ENCODE measurements at regions not wholly inside any gene's neighbourhood (a gene's known extent, or its start where the extent isn't known, plus 50 kb on each side); places are given as distances from the start of the nearest gene placed in this dataset.

DNA sequence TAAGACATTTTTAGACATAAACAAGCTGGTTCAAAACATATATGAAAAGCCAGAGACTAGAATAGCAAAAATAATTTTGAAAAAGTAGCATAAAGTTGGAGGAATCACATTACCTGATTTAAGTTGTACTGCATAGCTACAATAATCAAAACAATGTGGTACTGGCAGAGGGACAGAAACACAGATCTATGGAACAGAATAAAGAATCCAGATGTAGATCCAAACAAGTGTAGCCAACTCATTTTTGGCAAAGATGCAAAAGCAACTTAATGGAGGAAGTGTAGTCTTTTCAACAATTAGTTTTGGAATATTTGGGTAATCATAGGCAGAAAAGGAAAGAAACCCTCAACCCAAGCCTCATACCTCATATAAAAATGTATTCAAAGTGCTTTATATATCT is 278.7 kb upstream of the ZNF521 start:
- no peak for DNase-seq

DNA sequence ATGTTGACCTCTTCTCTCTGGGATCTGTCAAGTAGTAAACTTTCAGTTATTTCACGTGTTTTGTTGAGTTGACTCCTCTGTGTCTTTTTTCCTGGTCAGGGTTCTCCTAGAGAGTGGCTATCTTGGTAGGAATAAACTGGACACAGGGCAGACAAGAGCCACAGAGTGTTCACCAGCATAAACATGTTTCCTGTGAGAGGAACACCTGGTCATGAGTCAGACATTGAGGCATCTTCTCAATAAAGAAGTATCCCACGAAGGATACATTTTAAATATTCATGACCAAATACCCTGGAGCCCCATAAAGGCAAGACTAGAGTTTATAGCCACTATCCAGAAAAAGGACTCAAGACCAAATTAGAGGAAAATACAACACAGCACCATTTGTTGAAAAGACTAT is 269.7 kb upstream of the ZNF521 start:
- no peak for DNase-seq

DNA sequence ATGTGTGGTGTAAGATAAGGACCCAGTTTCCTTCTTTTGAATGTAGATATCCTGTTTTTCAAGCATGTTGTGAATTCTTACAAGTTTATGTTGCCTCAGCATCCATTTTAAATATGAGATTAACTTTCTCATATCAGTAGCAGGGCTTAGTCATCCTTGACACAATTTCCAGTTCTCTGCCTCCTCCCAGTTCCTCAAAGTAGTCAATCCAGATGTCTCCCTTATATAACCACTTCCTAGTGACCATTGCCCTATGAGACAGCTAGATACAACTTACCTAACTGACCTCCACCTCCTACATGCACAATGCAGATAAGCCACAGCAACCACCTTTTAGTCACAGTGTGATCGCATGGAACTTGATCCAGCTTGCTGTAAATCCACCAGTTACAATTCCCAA is 269.2 kb upstream of the ZNF521 start:
- no peak for DNase-seq

DNA sequence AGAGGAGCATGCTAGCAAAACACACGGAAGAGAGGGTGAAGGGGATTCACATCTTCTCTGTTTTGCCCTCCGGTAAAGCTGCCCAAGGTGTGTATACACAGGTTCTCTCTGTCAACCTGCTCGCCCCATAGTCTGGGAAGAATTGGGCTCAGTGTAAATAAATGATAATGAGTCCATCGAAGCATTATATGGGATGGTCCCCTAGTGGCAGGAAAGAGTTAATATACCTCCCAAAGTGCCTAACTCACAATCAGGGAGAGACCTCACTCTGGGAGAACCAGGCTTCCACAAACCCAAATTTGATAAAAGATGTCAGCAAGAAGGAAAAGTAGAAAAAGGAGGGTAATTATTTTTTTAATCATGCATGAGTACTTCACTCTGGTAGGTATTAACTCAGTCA is 262.2 kb upstream of the ZNF521 start:
- DNase-seq, result no peak

DNA sequence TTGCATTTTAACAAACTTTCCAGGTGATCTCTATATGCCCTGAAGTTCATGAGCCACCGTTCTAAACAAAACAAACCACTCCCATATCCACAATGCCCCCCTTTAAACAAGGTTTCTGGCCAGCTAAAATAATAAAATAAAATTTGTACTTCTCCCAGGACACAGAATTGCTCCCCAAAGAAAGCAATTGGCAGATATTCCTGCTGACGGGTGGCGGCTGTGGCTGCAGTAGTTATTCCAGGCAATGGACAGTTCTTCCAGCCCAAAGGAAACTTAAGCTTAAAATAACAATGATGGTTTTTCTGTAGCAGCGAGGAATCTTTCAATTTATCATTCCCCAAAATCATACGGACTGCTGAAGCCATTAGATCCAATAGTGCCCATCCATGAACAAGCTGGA is 260.5 kb upstream of the ZNF521 start:
- DNase-seq, result no peak

DNA sequence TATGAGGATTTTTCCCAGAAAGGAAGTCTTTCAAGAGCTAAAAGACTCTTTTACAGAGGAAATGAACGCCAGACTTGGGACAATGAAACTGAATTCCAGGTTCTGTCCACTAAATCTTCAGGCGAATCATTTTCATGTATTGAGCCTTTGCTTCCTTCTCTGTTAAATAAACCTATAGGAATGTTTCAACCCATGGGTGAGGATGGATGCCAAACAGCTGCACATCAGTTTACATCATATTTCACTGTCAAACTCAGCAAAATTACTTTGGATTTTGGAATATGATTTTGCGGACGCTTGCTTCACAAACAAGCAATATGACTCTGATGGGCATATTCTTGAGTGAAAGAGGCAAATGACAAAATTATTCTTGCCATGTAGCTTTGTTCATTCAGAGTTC is 256.1 kb upstream of the ZNF521 start:
- DNase-seq, result no peak

DNA sequence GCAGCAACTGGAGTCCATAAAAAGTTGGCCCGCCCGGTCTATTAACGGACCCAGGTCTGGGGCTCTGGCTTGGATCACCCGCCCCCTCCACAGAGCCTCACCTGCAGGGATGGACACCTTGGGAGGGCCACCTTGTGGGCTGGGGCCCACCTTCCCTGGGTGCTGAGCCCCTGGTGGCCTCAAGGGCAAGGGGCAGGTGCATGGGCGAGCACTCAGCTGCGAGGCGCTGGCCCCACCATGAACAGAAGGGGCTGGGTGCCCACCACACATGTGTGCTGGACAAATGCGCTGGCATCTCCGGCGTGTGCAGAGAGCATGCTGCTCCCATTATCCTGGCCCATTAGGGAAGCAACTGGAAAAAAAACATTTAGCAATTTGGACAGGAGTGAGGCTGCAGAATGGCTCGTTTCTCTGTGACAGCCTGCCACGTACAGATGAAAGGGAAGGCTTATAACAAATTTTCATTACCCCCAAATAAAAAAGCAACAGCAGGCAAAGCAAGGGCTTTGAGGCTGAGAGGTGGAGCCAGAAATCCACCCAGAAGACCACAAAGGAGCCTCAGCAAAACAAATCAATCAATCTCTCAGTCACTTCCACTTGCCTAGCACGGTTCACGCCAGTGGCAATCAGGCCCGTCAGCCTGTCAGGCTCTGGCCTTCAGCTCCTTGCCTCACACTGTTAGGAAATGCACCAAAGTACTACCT is 253.1 kb upstream of the ZNF521 start:
- DNase-seq, result no peak

DNA sequence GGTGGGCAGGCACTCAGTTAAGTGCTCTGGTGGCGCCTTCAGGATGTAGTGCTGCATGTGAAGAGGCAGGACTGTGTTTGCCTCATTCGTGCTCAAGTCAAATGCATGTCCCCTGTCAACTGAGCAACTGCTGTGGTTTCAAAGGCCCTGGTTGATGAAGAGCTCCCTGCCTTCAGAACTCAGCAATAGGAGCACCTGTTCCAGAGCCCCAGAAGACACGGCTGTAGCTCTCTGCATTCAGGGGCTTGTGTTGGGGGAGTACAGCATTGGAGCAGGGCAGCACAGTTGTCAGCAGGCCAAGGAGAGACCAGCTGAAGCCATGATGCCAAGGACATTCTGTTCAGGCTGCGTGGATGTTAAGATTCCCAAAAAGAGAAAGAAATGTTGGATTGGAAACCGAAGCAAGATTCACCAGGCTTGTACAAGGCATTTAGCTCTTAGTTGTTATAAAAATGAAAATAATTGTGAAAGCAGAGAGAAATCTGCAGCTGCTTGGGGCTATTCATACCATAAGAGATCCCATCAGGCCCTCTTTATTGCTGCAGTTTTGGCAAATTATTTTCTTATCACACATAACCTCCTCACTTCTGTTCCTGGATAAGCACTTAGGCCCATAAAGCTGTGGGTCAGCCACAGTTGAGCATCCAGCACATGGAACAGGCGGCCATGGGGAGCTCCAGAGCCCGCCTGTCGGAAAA is 252.4 kb upstream of the ZNF521 start:
- no peak for DNase-seq

DNA sequence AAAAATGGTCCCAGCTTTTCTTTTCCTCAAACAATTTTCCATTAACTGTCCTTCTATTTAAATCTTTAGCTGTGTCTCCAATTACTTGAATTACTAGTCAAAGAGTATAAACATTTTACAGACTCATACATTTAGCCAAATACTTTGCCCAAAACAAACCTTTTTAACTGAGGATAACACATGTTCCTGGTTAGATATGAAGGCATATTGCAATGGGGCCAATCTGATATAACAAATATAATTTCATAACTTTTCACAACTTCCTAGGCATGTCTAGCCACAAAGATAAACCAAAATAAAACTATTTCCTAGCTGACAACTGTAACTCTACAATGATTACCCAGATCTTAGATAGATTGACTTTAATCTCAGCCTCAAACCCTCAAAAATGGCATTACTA is 247.5 kb upstream of the ZNF521 start:
- no peak for DNase-seq

DNA sequence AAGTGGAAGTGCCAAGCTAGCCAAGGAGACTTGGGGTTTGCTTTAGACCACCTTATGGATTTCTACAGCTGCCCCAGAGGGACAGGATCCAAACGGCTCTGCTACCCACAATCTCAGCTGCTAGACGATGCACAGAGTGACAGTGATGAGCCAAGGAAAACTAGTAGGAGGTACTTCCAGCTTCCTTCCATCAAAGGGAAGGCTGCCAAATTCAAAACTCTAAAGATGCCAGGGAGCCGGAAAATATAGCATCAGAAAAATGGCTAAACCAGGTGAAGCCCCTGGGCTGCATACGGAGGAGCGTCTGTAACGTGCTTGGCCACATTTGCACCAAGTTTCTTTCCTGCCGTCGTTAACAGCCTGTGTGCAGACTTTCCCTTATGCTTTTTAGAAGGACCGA is 245.5 kb upstream of the ZNF521 start:
- no peak for DNase-seq

DNA sequence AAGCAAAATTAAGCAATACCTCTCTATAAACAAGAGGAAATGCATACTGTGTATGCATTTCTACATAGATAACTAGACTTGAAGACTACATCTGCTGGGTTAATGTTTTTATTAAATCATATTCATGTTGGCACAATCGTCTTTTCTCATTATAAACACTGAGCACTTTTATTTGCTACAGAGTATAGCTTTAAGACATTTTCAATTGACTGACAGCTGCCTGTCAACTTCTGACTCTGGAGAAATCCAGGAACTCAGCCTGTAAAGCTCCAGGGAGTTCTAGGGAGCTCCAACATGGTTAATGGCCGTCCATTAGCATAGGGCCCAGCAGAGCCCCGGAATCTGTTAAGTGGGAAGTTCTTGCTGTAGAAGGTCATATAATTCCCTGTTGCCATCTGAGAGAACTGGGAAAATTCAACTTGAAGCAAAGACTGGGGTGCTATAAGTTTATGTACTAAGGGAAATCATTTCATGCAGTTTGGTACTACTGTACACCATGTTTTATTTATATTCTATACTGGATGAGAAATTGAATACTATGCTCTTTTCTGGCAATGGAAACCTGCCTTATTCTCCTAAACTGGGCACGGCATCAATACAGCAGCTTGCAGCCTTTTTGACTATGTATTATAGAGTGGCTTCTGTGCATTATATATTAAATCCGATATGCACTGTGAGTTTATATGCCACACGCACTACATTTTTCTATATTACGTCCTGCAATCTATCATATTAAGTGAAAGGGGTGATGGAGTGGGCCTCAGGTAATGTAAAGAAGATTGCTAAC is 243.5 kb upstream of the ZNF521 start:
- no peak for DNase-seq

DNA sequence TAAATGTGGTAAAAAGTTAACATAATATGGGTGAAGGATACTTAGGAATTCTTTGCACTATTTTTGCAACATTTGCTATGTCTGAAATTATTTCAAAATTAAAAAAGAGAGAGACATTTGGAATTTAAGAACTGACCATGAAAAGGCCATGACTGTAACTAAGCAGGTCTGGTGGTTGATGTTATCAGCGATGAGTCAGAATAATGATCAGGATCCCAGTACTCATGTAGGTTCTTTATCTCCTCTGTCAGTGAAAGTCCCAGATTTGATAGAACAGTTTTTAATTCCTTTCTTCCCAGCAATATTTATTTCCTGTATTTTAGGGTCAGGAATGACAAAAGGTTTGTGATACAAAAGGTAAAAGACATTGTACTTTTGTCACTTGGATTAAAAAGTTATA is 242.4 kb upstream of the ZNF521 start:
- DNase-seq, result no peak

DNA sequence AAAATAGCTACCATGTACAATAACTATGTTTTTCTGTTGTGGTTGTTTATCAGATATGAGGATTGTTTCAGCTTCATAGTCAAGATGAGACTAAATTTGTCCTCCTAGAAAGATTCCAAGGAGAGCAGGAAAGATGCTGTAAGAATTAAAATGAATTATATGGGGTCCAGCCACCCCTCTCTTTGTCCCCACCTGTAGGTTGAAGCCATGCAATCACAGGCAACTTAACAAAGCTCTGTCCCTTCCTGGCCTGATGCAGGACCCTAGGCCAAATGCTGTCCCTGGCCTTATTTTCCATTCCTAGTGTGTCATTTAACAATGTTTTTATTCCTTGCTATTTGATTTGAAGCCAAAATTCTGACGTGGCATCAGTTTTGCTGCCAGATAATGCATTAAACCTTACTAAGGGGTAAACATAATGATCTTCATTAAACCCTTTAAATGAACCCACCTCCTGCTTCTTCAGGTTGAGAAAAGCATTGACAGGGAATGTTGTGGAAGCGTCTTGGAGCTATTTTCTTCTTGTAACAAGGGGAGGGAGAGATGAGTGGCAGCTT is 240.9 kb upstream of the ZNF521 start:
- DNase-seq, result no peak

DNA sequence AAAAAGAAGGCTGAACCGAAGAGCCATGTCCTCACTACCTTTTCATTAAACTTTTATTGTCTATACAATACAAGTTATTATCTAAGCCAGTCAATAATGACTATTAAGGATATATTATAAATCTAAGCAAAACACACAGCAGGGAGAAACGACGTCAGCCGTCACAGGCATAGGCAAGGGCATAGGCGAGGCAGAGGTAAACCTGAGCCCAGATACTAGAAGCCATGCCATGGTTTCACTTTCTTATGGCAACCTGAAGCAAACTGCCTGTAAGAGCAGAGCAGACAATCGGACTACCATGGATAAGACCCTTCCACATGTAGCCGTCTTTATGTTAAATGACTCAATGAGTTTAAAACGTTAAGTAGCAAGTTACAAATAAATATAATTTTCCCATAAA is 238.5 kb upstream of the ZNF521 start:
- no peak for DNase-seq

DNA sequence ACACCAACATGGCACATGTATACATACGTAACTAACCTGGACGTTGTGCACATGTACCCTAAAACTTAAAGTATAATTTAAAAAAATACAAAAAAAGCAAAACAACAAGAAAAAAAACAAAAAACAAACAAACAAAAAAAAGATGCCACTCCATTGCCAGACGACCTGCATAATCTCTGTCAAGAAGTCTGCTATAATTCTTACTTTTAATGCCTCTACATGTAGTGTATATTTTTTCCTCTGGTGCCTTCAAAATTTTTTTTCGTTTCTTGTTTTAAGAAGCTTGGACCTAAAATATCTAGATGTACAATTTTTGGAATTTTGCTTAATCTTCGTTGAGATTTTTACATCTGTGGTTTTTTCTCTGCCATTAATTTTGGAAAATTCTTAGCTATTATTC is 235.6 kb upstream of the ZNF521 start:
- DNase-seq, result no peak

DNA sequence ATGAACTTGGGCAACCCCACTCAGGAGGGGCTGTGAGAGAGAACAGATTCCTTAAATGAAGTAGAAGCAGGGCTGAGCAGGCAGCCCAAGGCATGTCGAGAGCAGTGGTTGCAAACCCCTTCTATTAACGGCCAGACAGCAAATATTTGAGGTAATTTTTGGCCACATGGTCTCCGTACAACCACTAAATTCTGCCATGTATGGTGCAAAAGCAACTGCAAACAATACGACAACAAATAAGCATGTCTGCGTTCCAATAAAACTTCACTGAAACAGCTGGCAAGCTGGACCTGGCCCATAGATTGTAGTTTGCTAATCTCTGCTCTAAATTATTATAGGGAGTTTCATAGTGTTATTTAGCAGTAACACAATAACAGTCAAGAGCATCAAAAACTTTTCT is 217.0 kb upstream of the ZNF521 start:
- DNase-seq, result no peak

DNA sequence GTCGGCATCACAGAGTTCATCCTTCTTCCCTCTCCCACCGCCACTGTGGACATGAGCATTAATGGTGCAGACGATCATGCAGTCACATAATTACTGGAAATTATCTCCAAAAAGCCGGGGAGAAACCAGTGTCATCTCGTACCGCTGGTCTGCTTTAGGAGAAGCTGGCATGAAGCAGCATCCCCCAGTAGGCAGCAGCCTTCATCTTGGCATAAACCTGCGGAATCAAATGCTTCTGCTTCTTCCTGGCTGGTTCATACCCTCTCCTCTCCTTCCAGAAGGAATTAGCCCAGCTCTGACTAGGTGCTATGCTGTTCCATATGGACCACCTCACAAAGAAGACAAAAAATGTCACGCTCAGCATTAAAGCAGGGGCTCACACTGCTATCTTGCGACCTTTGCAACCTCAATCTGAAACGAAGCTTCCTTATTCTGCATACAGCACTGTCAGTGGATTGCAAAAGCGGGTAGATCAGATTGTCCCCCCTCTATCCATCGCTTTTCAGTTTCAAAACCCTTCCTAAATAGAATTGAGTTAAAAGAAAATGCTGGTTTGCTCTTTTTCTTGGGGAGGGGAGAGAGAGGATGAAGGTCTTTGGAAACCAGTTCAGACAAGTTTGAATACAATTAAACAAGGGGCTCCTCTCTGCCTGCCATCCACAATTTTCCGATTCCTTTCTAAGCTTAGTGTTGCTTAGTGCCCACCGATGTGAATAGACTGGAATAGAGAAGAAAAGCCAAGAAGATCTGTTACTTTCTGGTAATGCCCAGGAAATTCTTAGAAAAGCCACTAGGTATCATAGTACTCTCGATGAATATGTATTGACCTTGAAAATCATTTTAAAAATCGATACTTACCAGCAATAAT is 212.1 kb upstream of the ZNF521 start:
- DNase-seq, result no peak

DNA sequence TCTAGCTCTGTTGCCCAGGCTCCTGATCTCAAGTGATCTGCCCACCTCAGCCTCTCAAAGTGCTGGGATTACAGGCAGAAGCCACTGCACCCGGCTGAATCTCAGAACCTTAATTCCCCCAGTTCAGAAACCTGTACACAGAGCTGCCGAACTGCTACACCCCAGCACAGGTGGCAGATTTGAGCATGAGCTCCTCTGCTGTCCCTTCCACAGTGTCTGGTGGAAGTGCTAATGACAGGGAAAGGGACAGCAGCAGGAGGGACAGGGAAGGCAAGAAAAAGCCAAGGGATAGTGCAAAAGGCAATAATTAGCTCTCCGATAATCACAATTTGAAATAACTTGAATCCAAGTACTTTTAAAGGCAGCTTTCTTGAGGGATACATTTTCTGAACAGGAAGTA is 211.4 kb upstream of the ZNF521 start:
- DNase-seq, result no peak

DNA sequence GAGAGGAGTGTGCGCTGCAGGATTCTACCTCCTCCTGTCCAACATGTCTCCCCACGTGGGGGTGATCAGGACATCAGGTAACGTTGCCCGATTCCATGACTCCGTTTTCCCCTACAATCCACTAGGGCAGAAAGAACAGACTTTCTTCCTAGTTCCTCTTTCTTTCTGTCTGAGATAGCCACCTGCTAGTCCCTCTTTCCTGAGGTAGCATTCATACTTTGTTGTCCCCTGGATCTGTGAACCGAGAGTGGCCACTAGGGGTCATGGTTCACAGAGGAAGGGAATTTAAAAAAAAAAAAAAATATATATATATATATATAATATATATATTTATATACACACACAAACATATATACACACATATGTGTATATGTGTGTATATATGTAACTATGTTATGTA is 210.0 kb upstream of the ZNF521 start:
- DNase-seq, result no peak

DNA sequence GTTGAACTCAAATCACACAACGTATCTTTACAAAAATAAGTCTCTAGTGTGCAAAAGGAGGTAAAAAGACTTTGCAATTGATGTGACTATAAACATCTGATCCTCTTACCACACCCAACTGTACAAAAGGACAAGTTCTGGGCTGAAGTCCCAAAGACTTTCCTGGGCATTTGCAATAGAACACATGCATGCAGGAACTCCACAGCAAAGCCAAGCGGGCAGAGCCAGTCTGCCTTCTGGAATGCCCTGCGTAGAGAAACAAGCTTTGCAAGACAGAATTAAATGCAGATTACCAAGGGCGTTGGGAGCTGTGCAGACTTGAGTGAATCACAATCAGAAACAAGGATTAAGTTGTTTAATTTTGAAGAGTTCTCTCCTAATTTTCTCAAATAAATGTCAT is 208.4 kb upstream of the ZNF521 start:
- no peak for DNase-seq

DNA sequence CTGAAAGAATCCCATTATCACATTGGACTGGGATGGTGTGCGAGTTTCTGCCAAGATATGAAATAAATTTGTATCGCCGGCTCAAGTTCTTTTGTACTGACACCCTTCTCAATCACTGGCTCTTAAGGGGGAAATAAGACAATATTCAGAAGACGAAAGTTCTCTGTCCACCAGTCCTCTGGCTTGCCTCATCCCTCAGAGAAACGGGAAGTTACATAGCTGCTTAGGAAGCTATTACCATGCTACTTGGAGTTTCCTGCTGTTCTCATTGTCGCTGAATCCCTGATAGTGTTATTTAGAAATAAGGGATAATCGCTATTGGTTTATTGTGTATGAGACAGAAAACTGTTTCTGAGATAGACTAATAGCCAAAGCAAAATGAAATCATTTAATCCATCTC is 205.0 kb upstream of the ZNF521 start:
- DNase-seq, result no peak

DNA sequence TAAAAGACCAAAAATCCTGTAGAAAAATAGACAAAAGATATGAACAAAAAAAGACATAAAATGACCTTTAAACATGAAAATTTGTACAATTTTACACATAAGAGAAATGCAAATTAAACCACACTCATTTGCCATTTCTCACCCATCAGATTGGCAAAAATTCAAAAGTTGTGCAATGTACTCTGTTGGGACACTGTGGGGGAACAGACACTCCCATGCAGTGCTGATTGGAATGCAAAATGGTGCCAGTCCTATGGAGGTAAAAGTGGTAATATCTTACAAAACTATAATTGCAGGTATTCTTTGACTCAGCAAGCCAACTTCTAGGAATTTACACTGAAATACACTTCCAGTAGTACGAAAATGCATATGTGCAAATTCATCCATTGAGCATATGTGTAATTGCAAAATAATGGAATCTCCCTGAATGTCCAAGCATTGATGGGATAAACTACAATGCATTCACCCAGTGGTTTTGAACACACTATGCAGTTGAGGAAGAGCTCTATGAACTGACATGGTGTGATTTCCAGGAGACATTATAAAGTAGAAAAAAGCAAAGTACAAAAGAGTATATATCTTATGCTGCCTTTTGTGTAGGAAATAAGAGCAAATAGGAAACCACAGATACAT is 201.8 kb upstream of the ZNF521 start:
- DNase-seq, result no peak

Data from CD4-positive, alpha-beta T cell treated with Interleukin-4 for 4 hours (primary cell).